SKM-1 (cell line): ENCODE measurements at regions not wholly inside any gene's neighbourhood (a gene's known extent, or its start where the extent isn't known, plus 50 kb on each side); places are given as distances from the start of the nearest gene placed in this dataset.
"Not testable (repeated sequence)": the region's sequence is repeated elsewhere in the genome, so short reads cannot be mapped to it uniquely, and the experiment has no call there.

Experiments
- DNase-seq: peaks from one replicate; lab custom pipeline; 2025; ENCODE audit not compliant: unreplicated experiment; lab: John Stamatoyannopoulos, UW

GRCh38 chrX:139475432-139475831, 55.1 kb upstream of the F9 start:
- DNase-seq, result no peak

GRCh38 chrX:139461945-139462344, 68.6 kb upstream of the F9 start:
- DNase-seq, result not testable (repeated sequence)

- DNase-seq, result no peak
Measured at GRCh38 chrX:139454743-139455142, 75.8 kb upstream of the F9 start.

DNA sequence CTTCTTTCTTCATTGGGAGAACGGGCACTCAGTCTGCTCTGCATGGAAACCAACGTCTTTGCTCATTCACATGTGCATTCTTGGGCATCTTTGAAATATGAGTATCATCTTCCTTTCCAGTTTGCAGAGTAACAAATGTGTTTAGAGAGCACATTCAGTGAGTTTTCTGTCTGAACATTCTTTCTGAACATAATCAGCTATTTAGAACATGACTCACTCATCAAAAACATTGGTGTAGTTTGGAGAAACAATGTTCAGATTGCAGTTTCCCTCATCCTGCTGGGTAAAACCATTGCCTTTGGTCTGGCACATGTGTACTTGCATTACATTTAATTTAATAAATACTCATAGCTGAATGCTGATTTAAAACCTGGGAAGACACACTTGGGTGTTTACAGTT, 81.5 kb upstream of the F9 start:
- no peak for DNase-seq

DNA sequence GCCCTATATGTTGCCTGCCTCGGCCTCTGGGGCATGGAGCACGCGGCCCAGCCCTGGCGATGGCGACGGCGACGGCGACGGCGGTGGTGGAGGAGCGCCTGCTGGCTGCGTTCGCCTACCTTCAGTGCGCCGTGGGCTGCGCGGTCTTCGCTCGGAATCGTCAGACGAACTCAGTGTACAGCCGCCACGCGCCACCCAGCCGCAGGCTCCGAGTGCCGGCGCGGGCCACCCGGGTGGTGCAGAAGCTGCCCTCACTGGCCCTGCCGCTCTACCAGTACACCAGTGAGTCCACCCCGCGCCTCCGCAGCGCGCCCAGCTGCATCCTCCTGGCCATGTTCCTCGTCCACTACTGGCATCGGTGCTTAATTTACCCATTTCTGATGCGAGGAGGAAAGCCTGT, 83.7 kb upstream of the F9 start:
- no peak for DNase-seq

DNA sequence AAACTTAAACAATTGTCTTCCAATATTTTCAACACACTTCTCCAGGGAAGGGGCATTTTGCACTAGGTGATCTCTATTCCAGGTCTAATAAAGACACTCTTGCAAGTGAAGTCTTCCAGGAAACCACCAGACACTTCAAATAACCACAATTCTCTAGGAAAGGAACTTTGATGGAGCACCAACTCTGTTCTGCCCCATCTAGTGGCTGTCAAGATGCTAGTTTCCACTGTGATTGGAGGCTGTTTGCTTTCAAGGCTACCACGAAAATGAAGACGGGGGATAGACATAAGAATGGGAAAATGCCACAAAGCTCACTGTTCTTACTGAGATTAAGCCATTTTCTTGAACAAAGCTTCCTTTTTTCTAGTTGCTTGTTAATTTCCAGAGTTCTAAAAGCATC, 100.6 kb upstream of the F9 start:
- DNase-seq, result no peak

- DNase-seq, result no peak
Measured at GRCh38 chrX:139423186-139423585, 107.4 kb upstream of the F9 start.

GRCh38 chrX:139398258-139398657, 132.3 kb upstream of the F9 start:
- DNase-seq, result not testable (repeated sequence)

DNA sequence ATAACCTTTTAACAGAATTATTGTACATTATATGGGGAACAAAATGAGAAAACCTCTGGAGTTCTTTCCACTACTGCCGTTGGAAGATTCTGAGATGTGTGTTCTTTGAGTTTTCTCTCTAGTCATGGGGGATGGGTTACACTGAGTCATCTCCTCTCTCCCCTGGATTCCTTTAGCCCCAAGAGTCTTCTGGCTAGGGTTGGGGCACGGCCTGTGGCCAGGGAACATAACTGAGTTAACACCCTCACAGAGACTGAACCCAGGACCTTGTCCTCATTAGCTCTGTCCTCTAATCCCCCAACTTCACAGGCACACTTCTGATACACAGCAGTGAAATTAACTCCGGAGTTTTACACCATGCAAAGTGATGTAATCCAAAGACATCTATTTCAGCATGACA, 142.3 kb upstream of the F9 start:
- DNase-seq, result no peak

DNA sequence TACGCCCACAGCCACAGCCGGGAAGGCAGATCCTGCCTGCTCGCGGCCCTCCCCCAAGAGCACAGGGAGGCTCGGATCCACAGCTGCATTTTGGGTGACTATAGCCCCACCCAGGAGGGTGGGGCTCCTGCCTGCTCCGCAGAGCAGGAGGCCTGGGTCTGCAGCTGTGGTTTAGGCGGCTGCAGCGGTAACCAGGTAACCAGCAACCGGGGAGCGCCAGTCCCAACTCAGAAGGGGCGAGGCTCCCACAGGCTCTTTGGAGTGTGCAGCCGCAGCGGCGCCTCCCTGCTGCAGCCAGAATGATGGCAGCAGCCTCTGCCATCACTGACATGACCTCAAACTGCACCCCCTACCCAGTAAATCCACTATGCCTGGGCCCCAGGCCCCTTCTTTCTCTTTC, 148.0 kb upstream of the F9 start:
- DNase-seq, result no peak

DNA sequence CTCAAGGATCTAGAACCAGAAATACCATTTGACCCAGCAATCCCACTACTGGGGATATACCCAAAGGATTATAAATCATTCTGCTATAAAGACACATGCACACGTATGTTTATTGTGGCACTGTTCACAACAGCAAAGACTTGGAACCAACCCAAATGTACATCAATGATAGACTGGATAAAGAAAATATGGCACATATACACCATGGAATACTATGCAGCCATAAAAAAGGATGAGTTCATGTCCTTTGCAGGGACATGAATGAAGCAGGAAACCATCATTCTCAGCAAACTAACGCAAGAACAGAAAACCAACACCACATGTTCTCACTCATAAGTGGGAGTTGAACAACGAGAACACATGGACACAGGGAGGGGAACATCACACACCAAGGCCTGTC, 154.0 kb upstream of the F9 start:
- not testable (repeated sequence) for DNase-seq

- no peak for DNase-seq
Measured at GRCh38 chrX:139360356-139360755, 170.2 kb upstream of the F9 start.

DNA sequence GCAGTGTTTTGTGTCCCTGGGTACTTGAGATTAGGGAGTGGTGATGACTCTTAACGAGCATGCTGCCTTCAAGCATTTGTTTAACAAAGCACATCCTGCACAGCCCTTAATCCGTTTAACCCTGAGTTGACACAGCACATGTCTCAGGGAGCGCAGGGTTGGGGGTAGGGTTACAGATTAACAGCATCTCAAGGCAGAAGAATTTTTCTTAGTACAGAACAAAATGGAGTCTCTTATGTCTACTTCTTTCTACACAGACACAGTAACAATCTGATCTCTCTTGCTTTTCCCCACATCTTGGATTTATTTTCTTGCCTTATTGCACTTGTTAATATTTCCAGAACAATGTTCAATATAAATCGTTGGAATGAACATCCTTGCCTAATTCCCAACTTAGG, 187.9 kb upstream of the F9 start:
- not testable (repeated sequence) for DNase-seq

GRCh38 chrX:139341855-139342593, 188.5 kb upstream of the F9 start:
- not testable (repeated sequence) for DNase-seq

- no peak for DNase-seq
Measured at GRCh38 chrX:139332441-139332840, 198.1 kb upstream of the F9 start.

DNA sequence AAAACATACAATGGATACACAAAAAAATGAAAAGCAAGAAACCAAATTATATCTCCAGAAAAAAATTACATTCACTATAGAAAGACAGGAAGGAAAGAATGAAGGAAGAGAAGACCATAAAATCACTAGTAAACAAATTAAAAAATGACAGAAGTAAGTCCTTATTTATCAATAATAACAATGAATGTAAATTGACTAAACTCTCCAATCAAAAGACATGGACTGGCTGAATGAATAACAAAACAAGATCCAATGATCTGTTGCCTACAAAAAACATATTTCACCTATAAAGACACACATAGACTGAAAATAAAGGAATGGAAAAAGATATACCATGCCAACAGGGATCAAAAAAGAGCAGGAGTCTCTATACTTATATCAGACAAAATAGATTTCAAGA, 203.2 kb upstream of the F9 start:
- DNase-seq, result no peak

GRCh38 chrX:139324756-139325155, 205.8 kb upstream of the F9 start:
- no peak for DNase-seq

DNA sequence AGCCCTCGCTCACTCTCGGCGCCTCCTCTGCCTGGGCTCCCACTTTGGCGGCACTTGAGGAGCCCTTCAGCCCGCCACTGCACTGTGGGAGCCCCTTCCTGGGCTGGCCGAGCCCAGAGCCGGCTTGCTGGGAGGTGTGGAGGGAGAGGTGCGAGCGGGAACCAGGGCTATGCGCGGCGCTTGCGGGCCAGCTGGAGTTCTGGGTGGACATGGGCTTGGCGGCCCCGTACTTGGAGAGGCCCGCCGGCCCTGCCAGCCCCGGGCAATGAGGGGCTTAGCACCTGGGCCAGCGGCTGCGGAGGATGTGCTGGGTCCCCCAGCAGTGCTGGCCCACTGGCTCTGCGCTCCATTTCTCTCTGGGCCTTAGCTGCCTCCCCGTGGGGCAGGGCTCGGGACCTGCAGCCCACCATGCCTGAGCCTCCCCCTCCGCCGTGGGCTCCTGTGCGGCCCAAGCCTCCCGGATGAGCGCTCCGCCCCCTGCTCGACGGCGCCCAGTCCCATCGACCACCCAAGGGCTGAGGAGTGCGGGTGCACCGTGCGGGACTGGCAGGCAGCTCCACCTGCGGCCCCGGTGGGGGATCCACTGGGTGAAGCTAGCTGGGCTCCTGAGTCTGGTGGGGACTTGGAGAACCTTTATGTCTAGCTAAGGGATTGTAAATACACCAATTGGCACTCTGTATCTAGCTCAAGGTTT, 209.7 kb upstream of the F9 start:
- not testable (repeated sequence) for DNase-seq

DNA sequence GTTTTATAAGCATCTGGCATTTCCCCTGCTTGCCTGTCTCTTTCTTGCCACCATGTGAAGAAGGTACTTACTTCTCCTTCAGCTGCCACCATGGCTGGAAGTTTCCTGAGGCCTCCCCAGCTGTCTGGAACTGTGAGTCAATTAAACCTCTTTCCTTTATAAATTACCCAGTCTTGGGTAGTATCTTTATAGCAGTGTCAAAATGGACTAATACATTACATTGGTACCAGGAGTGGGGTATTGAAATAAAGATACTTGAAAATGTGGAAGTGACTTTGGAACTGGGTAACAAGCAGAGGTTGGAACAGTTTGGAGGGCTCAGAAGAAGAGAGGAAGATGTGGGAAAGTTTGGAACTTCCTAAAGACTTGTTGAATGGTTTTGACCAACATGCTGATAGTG, 223.9 kb upstream of the F9 start:
- not testable (repeated sequence) for DNase-seq

- no peak for DNase-seq
Measured at GRCh38 chrX:139304471-139304870, 226.1 kb upstream of the F9 start.

DNA sequence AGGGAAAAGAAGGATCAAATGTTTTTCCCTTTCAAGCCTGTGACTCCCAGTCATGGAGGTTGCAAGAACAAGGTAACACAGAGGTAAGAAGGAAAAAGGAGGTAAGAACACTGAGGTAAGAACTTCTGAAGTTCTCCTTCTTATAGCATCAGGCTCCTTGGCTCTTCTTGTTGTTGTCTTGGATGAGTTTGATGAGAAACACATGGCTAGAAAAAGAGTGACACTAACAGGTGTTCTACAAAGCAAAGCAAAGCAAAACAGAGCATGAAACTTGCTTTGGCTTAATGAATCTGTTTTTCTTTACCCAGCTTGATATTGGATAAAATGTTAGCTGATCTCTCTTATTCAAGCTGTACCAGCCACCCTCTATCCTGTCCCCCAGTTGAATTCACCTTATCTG, 231.2 kb upstream of the F9 start:
- DNase-seq, result no peak

- no peak for DNase-seq
Measured at GRCh38 chrX:139298437-139298836, 232.1 kb upstream of the F9 start.

DNA sequence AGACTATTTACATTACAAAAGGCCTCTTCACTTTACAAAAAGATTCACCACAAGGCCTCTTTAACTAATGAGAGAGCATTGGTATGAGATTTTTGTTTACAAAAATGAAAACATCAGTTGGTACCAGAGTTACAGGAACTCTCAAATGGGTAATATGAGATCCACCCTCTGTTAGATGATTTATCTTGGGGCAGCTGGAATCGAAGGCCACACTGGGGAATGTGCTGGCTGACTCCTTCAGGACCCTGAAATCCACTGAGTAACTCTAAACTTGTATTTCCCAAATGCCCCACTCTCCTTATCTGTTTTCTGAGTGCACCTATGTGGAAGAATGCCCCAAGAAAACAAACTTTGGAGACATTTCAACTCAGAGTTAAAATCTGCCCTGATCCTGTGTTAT, 232.9 kb upstream of the F9 start:
- no peak for DNase-seq
